GM18519 (cell line): ENCODE measurements at regions not wholly inside any gene's neighbourhood (a gene's known extent, or its start where the extent isn't known, plus 50 kb on each side); places are given as distances from the start of the nearest gene placed in this dataset.

Experiments
- ATAC-seq: cut with Tn5 transposase; IDR thresholded peaks from one replicate; pipeline ENCODE4 v1.9.1; 2021; ENCODE audit warnings: mild to moderate bottlenecking, moderate library complexity; ENCODE audit not compliant: unreplicated experiment, low FRiP score

DNA sequence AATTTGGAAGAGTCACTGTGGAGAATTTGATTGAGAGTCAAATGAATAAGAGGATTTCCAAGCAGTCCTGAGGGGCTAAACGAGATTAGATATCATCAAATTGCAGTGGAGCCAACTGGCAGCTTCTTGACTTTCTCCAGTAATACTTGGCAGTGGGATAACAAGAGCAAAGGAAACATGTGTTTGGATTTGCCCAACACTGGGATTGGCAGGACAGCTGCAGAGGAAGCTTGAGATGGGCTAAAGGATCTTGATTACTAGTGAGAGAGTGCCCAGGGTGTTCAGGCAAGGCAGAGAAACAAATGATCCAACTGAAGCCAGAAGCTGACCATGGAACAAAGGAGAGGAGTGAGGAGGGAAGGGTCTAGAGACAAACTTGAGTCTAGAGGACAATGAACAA is 356.0 kb upstream of the ISL1 start:
- ATAC-seq, result no peak

DNA sequence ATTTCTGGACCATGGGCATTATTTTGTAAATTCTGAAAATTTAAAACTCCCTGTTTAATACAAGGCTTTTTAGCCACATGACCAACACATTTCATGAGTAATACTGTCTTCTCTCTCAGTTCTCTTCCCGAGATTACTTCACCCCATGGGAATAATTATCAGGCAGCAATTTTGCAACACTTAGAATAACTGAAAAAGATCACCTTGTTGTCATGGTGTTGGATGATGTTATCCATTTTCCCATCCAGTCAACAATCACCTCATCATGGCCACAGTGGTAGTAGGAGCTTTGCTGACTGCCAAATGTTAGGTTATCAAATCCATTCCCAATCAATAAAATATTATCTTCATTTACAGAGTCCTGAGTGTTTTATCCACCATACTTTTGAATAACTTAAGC is 354.9 kb upstream of the ISL1 start:
- ATAC-seq, result no peak

DNA sequence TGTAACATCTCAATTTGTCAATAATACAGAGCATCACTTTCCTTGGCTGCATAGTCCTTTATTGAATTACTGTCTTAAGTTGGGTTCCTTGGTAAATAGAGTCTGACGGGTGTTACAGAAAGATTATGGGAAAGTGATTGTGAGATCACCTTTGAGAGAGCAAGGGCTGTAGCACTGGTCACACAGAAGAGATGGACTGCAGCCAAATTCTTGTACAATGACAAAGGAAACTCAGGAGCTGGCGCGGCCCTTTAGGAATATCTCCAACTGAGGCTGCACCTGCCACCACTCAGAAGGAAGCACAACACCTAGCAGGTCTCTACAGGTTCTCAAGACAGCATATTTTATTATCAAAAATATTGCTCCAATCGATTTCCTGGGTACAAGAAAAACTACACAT is 350.0 kb upstream of the ISL1 start:
- no peak for ATAC-seq

DNA sequence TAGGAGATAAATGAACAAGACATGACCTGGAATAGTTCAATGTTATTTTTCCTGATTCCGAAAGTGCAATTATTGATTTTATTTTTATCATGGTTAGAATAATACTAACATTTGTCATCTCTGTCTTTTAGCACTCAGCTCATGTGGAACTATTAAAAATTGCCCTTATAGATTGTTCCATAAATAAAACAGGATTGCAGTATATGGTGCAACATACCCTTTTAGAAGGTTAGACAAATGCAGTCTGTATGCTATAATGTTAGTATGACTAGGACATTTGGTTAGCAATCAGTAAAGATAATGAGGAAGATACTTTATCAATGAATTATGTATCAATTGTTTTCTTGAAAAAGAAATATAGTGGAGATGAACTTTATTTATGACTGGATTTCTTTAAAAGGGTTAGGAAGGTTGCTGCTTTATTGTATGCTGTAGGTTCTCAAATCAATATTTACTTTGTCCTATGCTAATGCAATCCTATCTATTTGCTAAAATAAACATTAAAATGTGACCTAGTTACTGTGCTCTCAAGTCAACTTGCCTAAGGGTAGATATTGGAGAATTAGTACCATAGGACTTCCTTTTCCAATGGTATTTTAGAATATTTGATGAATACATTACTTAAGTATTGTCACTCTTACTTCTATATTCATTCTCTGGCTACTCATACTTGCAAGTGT is 348.9 kb upstream of the ISL1 start:
- no peak for ATAC-seq

DNA sequence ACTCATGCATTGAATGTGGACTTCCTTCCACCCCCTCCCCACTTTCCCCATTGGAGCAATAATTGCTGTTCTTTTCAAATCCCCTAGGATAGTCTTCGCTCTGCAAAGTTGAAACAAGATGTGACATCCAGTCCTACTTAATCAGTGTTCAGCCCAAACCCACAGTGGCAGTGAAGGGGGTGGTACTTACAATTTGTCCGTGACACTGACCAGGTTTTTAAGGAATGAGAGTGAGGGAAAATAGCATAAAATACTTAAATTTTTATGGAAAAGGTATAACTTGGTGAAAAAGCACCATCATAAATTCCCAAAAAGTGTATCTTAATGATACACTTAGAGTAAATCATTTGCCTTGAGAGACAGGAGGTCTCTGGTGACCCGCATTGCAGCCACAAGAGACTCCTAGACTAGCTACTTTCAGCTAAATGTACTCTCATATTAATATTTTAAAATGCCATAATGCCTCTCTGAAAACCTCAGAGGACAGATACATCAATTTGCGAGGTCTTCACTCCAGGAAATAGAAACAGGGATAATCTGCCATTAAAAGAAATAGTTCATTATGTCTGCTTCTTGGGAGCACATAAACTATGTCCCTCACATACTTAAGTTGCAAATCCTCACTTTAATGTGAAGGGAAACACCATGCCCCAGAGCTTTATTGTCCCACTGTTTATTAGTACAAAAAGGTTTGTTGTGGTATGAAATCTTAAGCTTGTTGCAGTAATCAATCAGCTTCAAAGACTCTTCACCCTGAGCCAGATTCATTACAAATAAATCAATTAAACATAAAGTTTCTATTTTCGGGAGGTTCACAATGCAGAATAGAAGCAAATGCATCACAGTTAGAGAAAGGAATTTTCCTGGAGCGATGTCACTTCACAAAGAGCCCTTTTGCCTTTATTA is 343.6 kb upstream of the ISL1 start:
- ATAC-seq, result no peak

DNA sequence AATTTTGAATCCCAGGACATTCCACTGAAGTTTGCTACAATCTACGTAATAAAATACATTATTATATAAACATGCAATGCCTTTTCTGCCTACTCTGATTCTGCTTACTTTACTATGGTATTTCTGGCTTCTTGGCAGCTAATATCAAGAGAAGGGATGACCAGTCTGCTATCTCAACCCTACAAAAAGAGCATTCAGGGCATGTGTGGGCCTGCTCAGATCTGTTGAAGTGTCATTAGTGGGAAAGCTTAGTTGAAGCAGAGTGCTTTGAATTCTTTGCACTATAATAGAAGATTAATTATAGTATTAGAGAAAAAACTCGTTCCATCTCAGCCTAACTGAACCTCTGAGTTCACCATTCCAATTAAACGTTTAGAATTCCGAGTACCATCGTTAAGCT is 339.5 kb upstream of the ISL1 start:
- no peak for ATAC-seq

DNA sequence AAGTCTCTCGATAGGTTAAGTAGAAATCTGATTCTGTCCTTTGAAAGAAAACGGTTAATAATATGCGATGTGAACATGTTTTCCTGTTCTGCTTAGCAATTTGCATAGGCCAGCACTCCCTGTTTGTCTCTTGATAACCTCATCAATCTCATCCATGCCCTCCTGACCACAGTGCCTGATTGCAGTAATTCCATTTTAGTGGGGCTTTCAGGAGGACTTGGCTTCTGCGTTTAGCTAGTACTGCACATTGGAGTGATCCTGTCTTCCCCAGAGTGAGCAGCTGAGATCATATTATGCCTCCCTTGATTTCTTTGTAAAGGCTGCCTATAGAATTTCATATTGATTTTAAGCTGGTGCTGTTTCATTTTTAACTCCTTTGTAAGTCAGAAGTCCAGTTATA is 335.9 kb upstream of the ISL1 start:
- no peak for ATAC-seq

DNA sequence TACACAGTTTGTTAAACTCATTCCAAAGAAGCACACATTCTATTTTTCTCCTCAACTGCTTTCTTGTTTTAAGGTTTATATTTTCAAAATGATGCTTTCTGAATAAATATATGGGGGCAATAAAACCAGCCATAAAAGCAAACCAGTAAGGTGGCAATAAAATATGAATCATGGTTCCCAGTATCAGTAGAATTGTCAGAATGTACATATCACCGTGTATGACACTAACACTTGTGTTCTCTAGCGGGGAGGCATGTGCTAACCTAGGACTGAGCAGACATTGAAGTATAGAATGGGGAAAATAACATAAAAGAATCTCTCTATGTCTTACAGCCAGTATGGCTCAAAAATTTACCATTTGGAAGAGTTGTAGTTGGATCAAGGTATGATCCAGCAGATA is 329.9 kb upstream of the ISL1 start:
- ATAC-seq, result no peak

DNA sequence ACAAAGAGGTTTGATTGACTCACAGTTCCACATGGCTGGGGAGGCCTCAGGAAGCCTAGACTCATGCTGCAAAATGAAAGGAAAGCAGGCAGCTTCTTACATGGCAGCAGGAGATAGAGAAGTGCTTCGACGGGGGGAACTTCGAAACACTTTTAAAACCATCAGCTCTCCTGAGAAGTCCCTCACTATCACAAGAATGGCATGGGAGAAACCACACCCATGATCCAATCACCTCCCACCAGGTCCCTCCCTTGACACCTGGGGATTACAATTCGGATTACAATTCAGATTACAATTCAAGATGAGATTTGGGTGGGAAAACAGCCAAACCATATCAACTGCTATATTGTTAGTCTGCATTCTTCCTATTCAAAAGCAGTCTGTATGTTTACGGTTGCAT is 322.3 kb upstream of the ISL1 start:
- ATAC-seq, result no peak

DNA sequence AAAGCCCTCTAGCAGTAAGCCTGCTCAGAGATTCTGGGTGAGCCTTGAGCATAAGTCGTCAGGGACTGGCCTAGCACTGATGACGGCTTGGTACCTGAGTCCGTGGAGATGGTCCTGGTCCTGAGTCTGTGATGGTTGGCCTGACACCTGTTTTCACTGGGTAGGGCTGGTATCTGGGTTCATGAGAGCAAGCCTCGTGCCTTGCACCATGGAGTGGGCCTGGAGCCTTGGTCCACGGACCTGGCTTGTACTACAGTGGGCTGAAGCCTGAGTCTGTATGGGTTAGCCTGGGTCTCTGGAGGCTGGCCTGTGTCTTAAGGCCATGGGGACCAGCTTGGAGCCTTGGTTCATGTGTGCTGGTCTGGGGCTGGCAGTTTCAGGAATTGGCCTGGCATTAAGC is 310.3 kb upstream of the ISL1 start:
- no peak for ATAC-seq

DNA sequence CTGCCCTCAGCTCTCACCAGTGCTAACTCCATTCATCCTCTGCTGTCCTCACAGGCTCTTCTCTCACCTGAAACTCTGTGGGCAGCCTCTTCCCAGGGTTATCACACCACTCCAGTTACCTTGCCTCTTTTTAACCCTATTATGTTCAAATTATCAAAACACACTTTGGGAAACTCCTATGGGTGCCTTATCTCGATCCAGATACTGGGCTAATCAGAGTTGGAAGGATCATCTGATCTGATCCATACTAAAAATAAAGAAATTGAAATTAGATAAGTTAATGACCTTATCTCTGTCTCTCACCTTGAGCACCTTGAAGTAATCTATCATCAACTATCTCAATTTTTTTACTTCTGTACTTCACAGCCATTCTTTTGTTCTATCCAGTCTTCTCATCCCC is 300.5 kb upstream of the ISL1 start:
- ATAC-seq, result no peak

DNA sequence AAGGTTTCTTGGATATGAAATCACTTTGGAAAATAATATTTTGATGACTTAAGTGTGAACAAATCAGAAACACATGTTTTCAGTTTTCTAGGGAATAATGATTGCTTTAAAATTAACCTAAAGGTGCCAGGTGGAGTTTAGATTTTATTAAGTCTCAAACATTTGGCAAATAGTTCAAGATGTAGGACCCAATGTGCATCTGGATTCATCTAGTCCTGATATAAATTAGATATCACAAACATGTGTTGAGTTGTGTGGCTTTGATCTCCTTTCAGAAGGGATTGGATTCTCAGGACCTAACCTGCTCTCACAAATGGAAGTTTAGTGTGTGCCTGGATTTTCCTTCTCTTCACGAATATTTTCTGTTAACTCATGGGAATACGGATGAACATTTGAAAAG is 291.4 kb upstream of the ISL1 start:
- no peak for ATAC-seq

DNA sequence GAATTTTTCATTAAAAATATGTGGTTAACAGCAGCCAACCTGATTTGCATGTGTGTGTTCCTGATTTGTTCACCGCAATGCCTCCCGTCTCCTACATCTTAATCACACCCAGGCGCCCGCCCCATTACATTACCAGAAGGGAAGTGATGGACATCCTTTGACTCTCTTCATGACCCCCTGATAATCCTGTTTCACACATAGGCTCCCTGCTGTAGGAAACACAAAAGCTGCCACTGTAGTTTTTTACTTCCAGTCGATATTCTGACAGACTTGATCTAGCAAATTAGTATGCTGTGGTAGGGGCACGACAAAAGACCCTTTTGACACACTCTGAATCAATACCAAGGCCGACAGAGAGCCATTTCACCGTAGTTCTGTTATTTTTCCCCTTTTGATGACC is 287.8 kb upstream of the ISL1 start:
- no peak for ATAC-seq

DNA sequence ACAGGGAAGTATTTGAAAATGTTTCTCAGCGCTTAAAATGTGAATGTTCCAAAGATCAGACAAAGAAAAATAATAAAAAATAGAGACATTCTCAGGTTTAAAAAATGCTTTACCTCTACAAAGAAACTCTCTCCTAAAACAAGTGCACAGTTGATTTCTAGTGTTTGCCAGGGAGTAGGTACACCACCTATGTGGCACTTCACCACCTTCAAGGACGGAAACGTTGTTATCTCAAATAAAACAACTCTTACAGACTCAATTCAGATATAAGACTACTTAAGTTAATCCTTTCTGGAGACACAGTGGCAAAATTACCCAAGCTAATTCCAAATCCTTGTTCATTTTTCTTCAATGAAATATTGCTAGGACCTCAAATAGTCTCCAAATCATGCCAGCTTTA is 286.4 kb upstream of the ISL1 start:
- no peak for ATAC-seq

DNA sequence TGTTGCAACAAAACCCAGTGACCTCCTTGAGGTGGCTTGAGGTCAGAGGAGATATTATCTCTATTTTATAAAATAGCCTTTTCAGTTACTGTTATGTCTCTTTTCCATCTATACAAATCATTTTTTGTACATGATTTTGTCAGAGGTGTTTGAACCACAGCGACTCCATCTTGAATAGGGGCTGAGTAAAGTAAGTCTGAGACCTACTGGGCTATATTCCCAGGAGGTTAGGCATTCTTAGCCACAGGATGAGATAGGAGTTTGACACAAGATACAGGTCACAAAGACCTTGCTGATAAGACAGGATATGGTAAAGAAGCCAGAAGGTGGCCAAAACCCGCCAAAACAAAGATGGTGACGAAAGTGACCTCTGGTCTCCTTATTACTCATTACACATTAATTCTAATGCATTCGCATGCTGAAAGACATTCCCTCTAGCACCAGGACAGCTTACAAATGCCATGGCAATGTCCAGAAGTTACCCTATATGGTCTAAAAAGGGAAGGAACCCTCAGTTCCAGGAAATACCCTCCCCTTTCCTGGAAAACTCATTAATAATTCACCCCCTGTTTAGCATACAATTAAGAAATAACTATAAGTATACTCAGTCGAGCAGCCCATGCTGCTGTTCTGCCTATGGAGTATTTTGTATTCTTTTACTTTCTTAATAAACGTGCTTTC is 283.9 kb upstream of the ISL1 start:
- ATAC-seq, result no peak

DNA sequence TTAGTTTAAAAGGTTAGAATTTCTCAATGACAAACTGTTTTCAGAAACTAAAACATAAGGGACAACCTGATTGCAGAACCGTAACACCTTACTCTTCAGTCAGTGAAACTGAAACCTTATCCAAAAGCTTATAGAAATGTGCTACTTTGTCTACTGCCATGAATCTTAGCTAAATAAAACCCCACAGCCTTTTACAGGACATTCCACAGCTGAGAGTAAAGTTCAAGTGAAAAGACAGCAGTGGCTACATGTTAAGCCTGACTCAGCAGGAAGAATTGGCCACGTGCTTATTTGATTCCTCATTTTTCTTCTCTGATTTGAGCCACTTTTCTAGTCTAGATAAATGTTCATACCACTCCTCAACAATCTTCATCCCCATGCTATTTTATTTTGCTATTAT is 278.7 kb upstream of the ISL1 start:
- no peak for ATAC-seq

DNA sequence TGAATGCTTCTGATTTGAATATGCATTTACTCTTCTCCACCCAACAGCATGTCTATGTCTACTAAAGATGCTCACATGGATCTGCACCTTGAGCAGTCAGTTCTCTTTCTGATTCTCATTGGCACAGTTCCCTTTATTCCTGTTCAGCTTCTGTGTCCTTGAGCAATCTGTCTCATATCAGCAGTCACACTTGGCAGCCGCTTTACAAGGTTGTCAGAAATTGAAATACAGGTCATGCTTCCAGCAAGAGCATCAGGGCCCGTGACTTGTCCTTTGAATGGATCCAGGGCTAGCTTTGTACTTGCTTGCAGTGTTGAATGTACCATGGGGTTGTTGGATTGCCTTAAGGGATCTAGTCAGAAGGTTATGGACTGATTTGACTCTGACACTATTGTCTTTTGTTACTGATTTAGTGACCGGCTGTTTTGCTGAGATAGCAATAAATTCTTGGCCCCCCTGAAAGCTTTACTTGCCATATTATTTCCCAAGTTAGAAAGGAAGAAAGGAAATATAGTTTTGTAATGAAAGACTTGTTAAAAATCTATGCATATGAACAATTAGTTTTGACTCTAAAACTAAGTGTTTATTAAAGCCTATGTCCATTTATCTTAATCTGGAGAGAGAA is 273.4 kb upstream of the ISL1 start:
- ATAC-seq, result no peak

DNA sequence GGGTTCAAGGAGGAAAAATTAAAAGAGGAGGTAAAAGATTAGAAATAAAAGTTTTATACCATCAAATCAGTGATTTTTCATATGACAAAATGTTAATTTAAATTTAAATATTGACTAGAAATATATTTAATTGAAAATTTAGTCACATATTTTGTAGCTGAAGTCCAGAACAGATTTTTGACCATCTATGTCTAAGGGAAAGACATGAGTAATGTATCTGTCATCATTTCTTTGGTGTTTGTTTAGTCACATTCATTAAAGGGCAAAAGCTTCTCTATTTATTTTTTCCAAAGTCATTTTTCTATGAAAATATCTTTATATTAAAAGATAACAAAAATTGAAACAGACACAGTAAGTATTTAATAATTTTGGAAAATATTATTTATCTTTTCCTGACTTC is 252.0 kb upstream of the ISL1 start:
- ATAC-seq, result no peak

DNA sequence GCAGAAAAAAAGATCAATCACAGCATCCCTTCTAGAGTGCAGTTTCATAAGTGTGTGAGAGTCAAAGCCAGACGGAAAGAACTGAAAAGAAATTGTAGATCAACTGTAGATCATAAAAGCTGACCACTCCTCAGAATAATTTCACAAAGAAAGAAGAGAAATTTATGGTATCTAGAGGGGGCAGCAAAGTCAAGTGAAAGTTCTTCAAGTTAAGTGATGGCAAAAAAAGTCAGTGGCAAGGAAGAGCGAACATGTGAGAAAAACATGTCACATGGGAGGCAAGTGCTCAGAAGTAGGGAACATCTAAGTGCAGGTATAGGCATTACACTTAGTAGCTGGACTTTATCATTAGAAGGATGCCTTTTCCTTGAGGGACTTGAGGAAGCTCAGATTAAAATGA is 245.1 kb upstream of the ISL1 start:
- ATAC-seq, result no peak

DNA sequence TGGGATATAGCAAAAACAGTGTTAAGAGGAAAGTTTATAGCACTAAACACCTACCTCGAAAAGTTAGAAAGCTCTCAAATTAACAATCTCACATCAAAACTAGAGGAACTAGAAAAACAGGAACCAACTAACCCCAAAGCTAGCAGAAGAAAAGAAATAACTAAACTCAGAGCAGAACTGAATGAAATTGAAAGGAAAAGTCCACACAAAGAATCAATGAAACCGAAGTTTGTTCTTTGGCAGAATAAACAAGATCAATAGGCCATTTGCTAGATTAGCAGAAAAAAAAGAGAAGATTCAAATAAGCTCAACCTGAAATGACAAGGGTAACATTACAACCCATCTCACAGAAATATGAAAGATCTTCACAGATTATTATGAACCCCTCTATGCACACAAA is 234.8 kb upstream of the ISL1 start:
- ATAC-seq, result no peak

DNA sequence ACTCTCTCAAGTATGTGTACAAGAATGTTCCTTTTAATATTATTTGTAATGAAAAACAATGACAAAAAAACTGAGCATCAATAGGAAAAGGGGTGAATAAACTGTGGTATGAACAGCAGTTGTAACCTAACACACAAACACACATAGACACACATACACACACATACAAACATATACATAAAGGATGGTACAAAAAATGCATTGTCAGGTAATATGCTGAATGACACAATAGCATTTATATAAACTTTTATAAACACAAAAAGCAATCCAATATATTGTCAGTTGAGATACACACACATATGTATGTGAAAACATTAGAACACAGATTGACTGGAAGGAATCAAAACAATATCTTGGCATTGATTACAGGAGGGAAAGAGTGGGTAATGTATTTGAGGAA is 227.0 kb upstream of the ISL1 start:
- ATAC-seq, result no peak
